ENCODE measurements at regions not wholly inside any gene's neighbourhood (a gene's known extent, or its start where the extent isn't known, plus 50 kb on each side); places are given as distances from the start of the nearest gene placed in this dataset.

- DNase-seq (ENCODE audit: low read depth, low spot score) (peak; percentile 26), FAIRE-seq (peak; percentile 89)
- no peak overlapping the region for H3K4me3 ChIP-seq (ENCODE audit: control insufficient read depth in 2 of 3, extremely low read depth in 1 of 3, insufficient read depth in 2 of 3, low read depth in 1 of 3, low read length in 3 of 3)
- H3K27ac ChIP-seq (ENCODE audit: control insufficient read depth, insufficient read depth, low read length): peak overlapping the region; percentile 62
- no peaks in the 10 kb centered on the region for H3K36me3 ChIP-seq (ENCODE audit: control insufficient read depth in 2 of 2, extremely low read depth in 1 of 2, insufficient read depth in 2 of 2, low read length in 2 of 2)
- H3K4me1 ChIP-seq (ENCODE audit: control insufficient read depth, extremely low read depth, insufficient read depth, low read length): peaks cover 16% of the 10 kb centered on the region
- H3K9ac ChIP-seq (ENCODE audit: control insufficient read depth, extremely low read depth, insufficient read depth, low read length): peak overlapping the region; percentile 51
- H3K9me1 ChIP-seq (ENCODE audit: control insufficient read depth, extremely low read depth, insufficient read depth, low read length): no peaks in the 10 kb centered on the region
- H2AFZ ChIP-seq (ENCODE audit: control insufficient read depth, low read length): no peak overlapping the region
- peak overlapping the region; percentile 50 for H3K4me2 ChIP-seq (ENCODE audit: control insufficient read depth, extremely low read depth, insufficient read depth, low read depth, low read length)
- H3K9me3 ChIP-seq (ENCODE audit: control insufficient read depth, low read depth, low read length): no peaks in the 10 kb centered on the region
- peaks cover 15% of the 10 kb centered on the region for H3K27me3 ChIP-seq (ENCODE audit: control insufficient read depth, extremely low read depth, insufficient read depth, low read length)
- TF ChIP-seq EZH2 (IDR thresholded peaks at IDR 0.05; ENCODE audit: low read length) (no peak), CTCF (optimal IDR thresholded peaks at IDR 0.05 in 1 of 3, IDR thresholded peaks at IDR 0.05 in 1 of 3, conservative IDR thresholded peaks at IDR 0.05 in 1 of 3; ENCODE audit: extremely low read depth in 1 of 3, insufficient read depth in 2 of 3, low read length in 3 of 3) (no peak)
- dilution Hi-C loops (cut with MboI; ENCODE audit: extremely low pct_ligation_motif_present, low sequenced_read_pairs): no loop called here
- no peaks in the 10 kb centered on the region for H4K20me1 ChIP-seq (ENCODE audit: control insufficient read depth, extremely low read depth, insufficient read depth, low read length)
- no peaks in the 10 kb centered on the region for H3K79me2 ChIP-seq (ENCODE audit: control insufficient read depth, insufficient read depth, low read length)
Observed at GRCh38 chr11:76266286-76267100, 60.2 kb upstream of the WNT11 start.

GRCh38 chr11:76265771-76266241, 59.5 kb upstream of the WNT11 start:
- FAIRE-seq (no peak), DNase-seq (ENCODE audit: low read depth, low spot score) (no peak)
- no peak overlapping the region for H2AFZ ChIP-seq (ENCODE audit: control insufficient read depth, low read length)
- H3K9me1 ChIP-seq (ENCODE audit: control insufficient read depth, extremely low read depth, insufficient read depth, low read length): no peaks in the 10 kb centered on the region
- no peak overlapping the region for H3K4me3 ChIP-seq (ENCODE audit: control insufficient read depth in 2 of 3, extremely low read depth in 1 of 3, insufficient read depth in 2 of 3, low read depth in 1 of 3, low read length in 3 of 3)
- H3K9ac ChIP-seq (ENCODE audit: control insufficient read depth, extremely low read depth, insufficient read depth, low read length): no peak overlapping the region
- H3K36me3 ChIP-seq (ENCODE audit: control insufficient read depth in 2 of 2, extremely low read depth in 1 of 2, insufficient read depth in 2 of 2, low read length in 2 of 2): no peaks in the 10 kb centered on the region
- peaks cover 16% of the 10 kb centered on the region for H3K4me1 ChIP-seq (ENCODE audit: control insufficient read depth, extremely low read depth, insufficient read depth, low read length)
- no peak overlapping the region for H3K4me2 ChIP-seq (ENCODE audit: control insufficient read depth, extremely low read depth, insufficient read depth, low read depth, low read length)
- peaks cover 15% of the 10 kb centered on the region for H3K27me3 ChIP-seq (ENCODE audit: control insufficient read depth, extremely low read depth, insufficient read depth, low read length)
- no peaks in the 10 kb centered on the region for H3K79me2 ChIP-seq (ENCODE audit: control insufficient read depth, insufficient read depth, low read length)
- no peaks in the 10 kb centered on the region for H4K20me1 ChIP-seq (ENCODE audit: control insufficient read depth, extremely low read depth, insufficient read depth, low read length)
- TF ChIP-seq CTCF (optimal IDR thresholded peaks at IDR 0.05 in 1 of 3, IDR thresholded peaks at IDR 0.05 in 1 of 3, conservative IDR thresholded peaks at IDR 0.05 in 1 of 3; ENCODE audit: extremely low read depth in 1 of 3, insufficient read depth in 2 of 3, low read length in 3 of 3) (no peak), EZH2 (IDR thresholded peaks at IDR 0.05; ENCODE audit: low read length) (no peak)
- H3K9me3 ChIP-seq (ENCODE audit: control insufficient read depth, low read depth, low read length): no peaks in the 10 kb centered on the region
- H3K27ac ChIP-seq (ENCODE audit: control insufficient read depth, insufficient read depth, low read length): no peak overlapping the region
- dilution Hi-C loops (cut with MboI; ENCODE audit: extremely low pct_ligation_motif_present, low sequenced_read_pairs): no loop called here
